Fibroblast of lung (primary cell): ENCODE measurements at regions not wholly inside any gene's neighbourhood (a gene's known extent, or its start where the extent isn't known, plus 50 kb on each side); places are given as distances from the start of the nearest gene placed in this dataset.

ENCODE experiments used
- CTCF ChIP-seq, 2 donors: IDR thresholded peaks in 1 of 2; conservative IDR thresholded peaks in 1 of 2; 1 replicate in 1 of 2; 2 replicates in 1 of 2; pipeline ENCODE4 v1.5.1; 2011 to 2012; ENCODE audit warnings: low read length in 2 of 2, control low read depth in 1 of 2, inconsistent platforms in 1 of 2, low read depth in 1 of 2, mild to moderate bottlenecking in 1 of 2
- EZH2 ChIP-seq: IDR thresholded peaks from 2 replicates; pipeline ENCODE4 v1.5.1; 2012; ENCODE audit warnings: low read length, control low read depth, mild to moderate bottlenecking; ENCODE audit errors: missing control alignments

GRCh38 chr5:173397516-173397915 is 69.3 kb upstream of the STC2 start:
- TF ChIP-seq CTCF (conservative IDR thresholded peaks at IDR 0.05 in 1 of 2, IDR thresholded peaks at IDR 0.05 in 1 of 2; ENCODE audit: low read depth in 1 of 2, low read length in 2 of 2): no peak
- no peak for TF ChIP-seq EZH2
